NCI-H345 (cell line): ENCODE measurements at regions not wholly inside any gene's neighbourhood (a gene's known extent, or its start where the extent isn't known, plus 50 kb on each side); places are given as distances from the start of the nearest gene placed in this dataset.
A peak's percentile ranks its signal among the peaks of the same experiment; 100 is the strongest.

Source experiments
- DNase-seq: peaks from one replicate; lab custom pipeline; 2025; lab: John Stamatoyannopoulos, UW

DNA sequence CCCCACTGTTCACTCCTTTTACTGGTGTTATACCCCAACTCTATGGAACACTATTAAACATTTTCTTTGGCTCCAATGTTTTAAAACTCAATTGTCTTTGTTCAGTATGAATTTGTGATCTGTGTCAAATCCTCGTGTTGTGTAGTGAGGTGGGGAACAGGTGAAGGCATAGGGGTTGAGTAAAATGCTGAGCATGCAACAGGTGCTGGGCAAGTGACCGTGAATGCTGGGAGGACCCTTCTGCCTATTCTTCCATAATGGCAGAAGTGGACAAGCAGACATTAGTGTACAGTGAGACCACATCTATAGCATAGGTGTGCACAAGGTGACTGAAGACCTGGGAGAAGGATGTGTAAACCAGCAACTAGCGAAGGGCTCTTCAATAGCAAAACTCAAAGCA is 1188.0 kb downstream of the UQCRFS1 start:
- no peak for DNase-seq

DNA sequence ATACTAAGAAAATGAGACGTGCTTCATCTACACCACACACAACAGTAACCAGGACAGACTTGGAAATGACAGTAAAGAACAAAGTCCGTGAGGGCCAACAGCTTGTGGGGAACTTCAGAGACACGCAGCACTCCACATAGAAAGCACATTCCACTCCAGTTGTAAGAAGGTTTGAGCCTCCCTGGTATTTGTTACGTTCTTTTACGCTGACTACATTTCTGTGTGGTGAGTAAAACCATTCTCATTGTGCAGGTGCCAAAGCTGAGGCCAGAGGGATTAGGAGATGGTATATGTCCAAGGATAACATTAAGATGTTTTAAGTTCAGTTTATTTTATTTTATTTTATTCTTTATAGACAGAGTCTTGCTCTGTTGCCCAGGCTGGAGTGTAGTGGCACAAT is 1189.9 kb downstream of the UQCRFS1 start:
- no peak for DNase-seq

DNA sequence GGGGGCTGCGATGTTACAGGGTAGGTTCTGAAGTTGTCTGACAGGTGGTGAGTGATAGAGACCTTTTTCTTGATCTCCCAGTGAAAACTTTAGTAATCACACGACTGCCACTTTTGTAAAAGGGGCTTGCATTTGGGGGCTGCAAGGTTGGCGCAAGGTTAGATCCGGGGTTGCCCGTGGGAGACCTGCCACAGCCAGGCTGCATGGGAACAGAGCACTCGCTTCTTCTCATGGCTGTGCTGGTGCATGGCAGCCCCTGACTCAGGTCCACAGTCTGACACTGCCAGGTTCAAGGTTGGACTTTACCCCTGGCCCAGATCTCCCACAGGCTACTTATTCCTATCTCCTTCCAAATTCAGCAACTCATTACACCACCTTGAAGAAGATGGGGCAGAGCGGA is 1190.4 kb downstream of the UQCRFS1 start:
- DNase-seq = no peak

DNA sequence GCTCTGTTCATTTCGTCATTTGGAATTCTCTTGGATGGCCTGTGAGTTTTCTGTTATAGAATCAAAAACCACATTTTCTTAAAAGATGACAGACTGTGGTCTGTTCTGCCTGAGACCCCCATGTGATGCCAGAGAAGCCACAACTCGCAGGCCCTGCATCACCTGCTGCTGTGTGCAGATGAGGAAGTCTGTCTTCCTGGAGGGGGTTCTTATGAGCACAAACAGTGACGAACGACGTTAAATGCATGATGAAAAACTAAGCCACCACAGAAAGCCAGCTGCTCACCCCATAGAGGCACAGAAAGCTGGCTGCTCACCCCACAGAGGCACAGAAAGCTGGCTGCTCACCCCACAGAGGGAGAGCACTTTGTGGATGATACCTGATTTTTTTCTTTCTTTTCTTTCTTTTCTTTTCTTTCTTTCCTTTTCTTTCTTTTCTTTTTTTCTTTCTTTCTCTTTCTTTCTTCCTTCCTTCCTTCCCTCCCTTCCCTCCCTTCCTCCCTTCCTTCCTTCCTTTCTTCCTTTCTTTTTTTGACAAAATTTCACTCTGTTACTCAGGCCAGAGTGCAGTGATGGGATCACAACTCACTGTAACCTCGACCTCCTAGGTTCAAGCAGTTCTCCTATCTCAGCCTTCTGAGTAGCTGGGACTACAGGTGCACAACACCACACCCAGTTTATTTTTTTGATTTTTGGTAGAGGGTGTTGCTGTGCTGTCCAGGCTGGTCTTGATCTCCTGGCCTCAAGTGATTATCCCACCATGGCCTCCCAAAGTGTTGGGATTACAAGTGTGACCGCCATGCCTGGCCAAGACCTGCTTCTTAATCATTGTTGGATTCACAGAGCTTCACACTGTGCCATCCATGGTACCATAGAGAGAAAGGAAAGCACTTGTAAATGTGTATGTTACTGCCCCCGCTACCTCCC is 1191.4 kb downstream of the UQCRFS1 start:
- DNase-seq = peak; percentile 5

DNA sequence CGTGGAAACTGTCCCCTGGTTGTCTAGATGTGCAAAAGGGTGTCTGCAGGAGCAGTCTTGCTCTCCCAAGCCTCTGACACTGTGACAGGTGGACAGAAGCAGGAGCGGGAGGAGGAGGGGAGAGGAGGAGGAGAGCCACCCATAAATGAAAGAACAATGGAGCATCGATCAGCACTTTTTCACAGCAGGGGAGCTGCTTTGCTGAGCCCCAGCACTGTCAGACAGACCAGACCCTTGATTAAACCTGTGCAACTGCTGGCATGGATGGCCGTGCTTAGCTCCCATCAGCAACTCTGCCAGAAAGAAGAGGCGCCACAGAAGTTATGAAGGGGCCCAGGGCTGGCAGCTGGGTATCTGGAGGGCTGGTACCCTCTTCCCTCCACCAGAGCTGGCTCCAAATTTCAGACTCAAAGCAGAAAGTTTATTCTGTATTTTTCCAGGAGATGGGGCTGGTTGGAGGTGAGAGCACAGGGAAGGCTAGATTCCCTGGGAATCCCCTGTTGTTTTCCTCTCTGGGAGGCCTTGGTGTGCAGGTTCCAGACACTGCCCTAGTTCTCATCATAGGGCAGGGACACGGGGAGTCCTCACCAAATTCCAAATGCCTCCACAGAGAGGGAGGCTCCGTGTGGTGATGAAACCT is 1192.2 kb downstream of the UQCRFS1 start:
- peak; percentile 34 for DNase-seq

DNA sequence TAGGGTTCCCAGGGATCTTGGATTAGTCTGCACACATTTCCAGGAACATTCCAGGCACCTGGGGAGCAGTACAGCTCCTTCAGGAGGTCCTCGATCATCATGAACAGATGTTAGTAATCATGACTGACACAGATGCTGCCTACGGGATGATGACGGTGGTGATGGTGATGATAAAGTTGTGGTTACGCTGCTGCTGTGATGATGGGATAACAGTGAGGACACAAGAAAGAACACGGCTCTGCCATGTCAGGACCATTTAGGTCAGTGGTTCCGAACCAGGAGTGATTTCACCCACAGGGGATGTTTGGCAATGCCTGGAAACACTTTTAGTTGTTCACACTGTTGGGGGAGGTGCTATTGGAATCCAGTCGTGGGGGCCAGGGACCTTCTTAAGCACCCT is 1193.0 kb downstream of the UQCRFS1 start:
- DNase-seq = no peak

DNA sequence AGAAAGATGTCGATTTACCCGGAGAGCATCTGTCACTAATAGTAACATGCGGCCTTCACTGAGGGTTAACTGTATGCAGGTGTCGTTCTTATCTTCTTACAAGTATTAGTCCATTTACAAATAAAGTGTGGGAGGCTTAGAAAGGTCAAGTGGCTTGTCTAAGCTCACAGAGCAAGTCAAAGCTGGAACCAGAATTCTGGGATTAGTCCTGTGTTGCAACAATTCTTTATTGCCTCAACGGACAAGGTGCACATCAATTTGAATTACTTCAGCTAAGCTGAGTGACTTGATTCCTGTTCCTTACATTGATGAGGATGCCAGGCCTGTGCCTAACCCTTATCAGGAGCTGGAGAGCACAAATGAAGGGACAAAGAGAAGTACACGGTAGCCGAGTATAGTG is 1193.6 kb downstream of the UQCRFS1 start:
- no peak for DNase-seq

DNA sequence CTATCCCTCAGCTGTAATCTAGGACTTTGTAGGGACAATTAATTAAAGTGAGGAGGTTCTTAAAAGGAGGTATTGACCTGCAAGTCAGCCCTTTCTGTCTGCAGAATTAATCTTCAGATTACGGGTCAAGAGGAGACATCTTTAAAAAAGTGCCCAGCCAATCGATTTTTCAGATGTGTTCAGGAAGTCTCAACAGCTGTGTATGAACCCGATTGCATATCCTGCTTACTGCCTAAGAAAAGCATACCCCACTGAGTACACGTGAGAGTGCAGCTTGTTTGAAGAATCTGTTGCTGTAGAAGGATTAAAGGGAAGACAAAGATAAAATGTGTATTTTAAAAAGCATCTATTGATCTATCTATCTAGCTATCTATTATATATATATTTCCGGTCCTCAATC is 1194.5 kb downstream of the UQCRFS1 start:
- DNase-seq = no peak

DNA sequence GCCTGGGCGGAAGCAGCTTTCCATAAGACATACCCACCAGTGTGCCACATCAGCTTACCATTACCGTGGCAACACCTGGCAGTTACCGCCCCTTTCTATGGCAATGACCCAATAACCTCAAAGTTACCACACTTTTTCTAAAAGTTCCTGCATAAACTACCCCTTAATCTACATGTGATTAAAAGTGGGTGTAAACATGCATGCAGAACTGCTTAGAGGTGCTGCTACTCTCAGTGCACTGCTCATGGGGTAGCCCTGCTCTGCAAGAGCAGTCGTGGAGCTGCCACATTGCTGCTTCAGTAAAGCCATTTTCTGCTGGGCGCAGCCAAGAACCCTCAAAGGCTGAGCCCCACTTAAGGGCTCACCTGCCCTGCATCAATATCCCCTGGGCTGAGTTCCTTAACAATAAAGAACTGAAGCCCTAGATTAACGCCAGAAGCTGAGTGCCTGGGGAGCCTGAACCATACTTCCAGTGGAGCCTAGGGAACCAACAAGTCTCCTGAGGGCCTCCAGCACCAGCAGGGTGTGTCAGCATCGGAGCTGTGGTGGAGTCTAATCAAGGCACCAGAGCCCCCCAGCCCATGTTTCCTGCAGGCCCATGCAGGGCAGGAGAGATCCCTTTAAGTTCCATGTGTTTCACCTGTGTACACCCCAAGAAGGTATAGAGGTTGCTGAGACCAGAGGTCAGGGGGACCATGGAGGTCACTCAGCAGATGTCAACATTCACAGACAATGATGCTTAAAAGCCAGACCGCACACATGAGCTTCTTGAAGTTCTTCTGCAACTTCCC is 1198.1 kb downstream of the UQCRFS1 start:
- DNase-seq = no peak

DNA sequence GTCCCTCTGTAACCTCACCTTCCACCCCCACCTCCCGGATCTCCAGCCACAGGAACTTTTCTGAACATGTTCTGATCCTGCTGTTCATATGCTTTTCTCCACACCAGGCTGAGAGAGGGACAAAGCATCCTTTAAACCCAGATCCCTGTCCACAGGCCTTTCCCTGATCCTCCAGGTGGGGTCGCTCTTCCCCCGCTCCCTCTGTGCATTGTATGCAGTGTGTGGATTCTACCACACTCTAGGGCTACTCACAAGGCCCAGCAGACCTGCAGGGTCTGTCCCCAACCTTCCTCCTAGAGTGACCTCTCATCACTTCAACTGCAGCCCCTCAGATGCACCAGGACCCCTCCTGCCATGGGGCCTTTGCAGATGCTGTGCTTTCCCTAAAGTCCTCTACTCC is 1200.6 kb downstream of the UQCRFS1 start:
- no peak for DNase-seq

DNA sequence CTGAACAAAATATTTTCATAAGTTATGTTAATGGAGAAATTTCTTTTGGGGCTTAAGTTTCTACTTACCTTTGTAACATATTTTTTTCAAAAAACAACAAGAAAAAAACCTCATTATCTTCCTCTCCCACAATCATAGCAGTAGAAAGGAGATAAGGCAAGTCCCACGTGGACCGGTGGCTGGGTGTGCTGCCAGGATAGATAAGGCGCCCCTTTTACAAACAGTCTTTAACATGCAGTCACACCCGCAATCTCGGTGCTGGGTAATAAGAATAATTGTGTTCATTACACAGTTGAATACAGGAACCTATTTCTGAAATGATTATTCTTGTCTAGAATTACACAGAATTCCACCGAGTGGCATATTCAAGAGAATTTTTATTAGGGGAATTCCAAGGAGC is 1202.3 kb downstream of the UQCRFS1 start:
- DNase-seq = no peak

DNA sequence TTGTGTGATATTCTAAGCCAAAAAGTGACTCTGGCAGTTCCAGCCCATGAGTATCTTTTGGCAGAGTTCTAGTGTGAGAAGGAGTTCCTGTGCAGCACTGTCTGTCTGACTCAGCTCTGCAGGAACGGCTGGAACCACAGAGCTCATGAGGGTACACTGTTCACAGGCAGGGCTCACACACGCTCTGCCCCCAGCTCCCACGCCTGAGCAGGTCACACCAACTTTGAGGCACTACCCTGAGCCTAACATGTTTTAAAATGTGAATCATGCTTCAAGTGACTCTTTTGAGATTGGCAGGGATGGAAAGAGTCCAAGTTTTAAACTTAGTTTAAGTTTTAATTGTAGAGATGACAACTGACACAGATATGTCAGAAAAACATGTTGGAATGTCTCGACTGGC is 1203.3 kb downstream of the UQCRFS1 start:
- no peak for DNase-seq

DNA sequence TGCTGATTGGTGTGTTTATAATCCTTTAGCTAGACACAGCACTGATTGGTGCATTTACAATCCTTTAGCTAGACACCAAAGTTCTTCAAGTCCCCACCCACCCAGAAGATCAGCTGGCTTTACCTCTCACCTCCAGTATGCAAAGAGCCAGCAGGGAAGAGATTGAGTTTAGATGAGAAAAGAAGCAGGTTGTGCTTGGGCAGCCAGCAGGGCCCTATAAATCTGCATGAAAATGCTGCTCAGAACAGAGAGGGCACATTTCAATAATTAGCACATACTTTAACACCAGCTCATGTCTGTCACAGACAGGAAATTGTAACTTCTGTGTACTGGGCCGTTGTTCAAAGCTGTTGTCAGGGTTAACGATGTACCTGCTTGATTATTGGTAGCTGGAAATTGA is 1204.3 kb downstream of the UQCRFS1 start:
- DNase-seq = no peak

DNA sequence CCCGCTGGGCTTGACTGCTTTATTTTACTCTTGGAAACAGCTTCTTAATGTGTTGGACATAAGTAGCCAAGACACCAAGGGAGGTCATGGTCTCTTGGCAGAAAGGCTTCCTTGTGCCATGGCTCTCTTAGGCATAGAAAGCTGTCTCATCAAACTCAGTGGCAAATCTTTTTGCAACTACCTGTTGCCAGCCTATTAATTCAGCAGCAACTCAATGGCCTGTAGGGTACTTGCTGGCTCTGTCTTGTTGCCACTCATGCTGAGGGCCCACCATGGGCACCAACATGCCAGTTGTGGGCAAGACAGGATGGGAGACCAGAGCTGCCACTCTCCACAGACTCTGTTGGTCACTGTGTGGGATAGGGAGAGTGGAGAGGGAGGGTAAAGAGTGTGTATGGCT is 1209.4 kb downstream of the UQCRFS1 start:
- no peak for DNase-seq

DNA sequence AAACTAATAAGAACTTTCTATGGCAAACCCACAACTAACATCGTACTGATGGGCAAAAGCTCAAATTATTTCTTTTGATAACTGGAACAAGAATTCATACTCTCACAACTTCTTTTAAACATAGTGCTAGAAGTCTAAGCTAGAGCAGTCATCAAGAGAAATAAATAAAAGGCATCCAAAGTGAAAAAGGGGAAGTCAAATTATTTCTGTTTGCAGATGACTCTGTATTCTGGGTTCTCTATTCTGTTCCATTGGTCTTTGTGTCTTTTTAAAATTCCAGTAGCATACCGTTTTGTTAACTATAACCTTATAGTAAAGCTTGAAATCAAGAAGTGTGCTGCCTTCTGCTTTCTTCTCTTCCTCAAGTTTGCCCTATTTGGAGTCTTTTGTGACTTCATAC is 1215.9 kb downstream of the UQCRFS1 start:
- no peak for DNase-seq

DNA sequence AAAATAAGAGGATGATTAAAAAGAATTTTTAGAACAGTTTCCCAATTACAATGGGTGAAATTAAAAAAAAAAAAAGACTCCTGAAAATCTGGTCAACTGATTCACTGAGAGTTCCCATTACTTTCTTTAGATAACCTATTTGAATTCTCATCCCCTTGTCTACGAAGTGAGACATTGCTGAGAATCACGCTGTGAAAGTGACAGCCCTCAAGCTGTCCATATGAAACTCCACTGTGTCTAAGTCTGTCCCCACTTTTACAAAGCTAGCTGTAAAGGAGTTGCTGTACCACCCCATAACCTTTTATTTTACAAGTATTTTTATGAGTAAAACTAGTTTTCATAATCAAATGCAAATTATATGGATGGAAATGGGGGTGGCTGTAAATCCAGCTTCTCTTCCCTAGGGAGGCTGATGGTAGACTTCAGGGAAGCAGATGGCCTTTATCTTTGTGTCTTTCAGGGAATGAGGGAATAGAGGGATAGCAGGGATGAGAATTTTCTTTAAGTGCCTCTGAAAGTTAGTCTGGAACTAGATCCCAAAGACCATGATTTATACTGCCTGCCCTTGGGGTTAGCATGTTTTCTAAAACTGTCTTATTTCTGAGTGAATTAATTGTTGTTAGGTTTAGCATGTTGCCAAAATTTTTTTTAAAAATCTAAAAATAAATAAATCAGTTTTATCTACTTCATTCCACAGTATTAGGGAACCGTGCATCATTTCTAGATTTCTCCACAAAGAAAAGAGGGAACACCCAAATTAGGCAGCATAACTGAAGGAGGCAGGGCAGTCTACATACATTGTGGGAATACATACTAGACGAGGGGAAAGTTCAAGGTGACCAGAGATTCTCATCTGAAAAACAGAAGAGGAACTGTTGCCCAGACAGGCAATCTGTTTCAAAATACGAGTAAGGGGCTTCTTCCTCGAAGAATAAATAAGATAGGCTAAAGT is 1219.1 kb downstream of the UQCRFS1 start:
- DNase-seq = no peak

DNA sequence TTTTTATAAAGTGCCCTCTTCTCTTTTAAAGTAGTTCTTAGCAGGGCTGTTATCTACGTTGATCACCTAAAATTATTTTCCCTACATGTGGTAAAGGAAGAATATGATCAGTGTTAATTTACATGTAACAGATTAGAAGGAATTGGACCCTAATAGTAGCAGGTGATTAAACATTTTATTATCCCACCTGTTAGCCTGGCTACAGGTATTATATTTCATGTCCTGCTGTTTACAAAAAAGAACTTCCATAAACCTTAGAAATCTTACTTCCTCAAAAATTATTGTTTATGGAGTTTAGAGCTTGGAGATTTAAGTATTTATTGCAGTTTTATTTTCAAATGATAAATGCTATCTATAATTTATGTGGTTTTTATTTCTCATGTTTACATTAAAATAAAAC is 1226.7 kb downstream of the UQCRFS1 start:
- no peak for DNase-seq

DNA sequence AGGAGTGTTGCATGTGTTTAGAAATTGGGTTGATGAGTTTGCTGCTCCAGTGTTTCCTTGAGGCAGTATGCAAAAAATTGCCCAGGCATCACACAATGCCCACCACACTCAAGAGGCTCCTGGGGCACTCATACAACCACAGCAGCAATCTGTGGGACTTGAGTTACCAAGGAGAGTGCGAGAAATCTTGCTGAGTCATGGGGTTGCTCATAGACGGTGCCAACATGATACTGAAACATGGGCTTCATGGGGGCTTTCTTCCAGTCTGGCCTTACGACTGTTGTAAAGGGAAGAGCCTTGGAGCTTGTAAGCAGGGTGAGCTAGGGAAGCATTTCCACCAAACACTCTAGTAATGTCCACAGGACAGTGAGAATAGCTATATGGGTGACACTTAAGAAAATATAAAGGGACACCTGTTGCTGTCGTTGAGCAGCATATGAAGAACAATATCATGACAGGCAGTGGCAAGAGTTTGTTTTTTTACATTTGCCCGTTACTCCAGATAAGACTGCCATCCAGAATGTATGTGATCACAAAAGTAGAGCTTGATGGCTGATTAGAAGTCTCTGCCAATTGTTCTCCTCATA is 1237.4 kb downstream of the UQCRFS1 start:
- DNase-seq = no peak

DNA sequence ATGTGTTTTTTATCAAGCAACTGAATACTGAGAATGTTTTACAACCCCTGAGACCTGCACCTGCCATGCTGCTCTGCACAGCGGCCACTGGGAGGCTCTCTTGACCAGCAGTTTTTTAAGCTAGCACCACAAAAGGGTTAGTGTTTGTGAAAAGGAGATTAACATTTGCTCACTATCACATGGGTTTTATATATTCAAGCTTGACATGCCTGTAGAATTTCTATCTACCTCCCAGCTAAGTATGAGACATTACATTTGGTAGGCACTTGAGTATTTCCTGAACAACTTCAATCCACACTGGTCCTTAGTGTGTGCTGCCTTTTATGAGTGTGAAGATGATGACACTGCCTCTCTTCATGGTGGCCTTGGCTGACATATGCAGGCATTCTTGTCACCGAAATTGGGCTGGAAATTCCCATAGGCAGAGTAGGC is 1238.9 kb downstream of the UQCRFS1 start:
- DNase-seq = peak; percentile 48

DNA sequence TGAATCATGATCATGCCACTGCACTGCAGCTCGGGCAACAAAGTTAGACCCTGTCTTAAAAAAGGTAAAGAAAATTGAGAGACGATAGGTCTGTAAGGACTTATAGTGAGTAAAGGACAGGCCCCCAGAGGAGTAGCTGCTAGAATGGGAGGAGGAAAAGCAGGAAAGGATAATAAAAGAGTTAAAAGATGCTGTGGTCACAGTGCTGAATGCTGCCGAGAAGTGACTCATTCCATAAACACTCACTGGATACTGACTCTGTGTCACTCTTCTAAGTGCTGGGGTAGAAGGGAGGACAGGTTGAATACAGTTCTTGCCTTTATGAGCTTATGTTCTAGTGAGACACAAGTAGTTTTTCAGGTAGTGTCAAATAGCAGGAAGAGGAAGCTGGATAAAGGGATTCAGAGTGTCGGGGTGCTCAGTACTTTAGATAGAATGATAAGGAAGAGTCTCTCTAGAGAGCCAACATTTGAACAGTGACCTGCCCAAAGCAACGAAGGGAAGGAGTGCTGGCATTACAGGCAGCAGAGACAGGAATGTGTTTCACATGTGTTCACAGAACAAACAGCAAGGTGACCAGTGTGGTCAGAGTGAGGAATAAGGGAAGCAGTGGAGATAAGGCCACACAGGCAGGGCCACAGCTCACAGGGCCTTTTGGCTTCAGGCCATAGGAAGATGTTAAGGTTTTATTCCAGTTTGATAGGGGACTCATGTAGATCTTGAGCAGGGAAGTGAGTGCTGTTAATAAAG is 1240.5 kb downstream of the UQCRFS1 start:
- no peak for DNase-seq
